A549 (cell line): ENCODE measurements at regions not wholly inside any gene's neighbourhood (a gene's known extent, or its start where the extent isn't known, plus 50 kb on each side); places are given as distances from the start of the nearest gene placed in this dataset.

Experiments
- ATAC-seq, 2 experiments: fragments of 200-7000 bp in 1 of 2; fragments of >200 bp in 1 of 2; cut with Nextera tagmentation in 1 of 2; cut with Tn5 transposase in 1 of 2; 3 replicates each; pipeline versions ENCODE4 v1.8.0 to v1.9.1; 2018 to 2020; ENCODE audit warnings: mild to moderate bottlenecking in 1 of 2, moderate library complexity in 1 of 2
- CTCF ChIA-PET: fragments of 300-600 bp; sonication (Branson Sonifier 250); formaldehyde crosslinking; extraction: SDS; loops from one replicate; lab custom pipeline; 2021; ENCODE audit warnings: antibody characterized with exemption, inconsistent platforms; lab: Yijun Ruan, JAX
- POLR2A ChIA-PET: fragments of 350-600 bp; formaldehyde crosslinking; extraction: SDS; loops from one replicate; lab custom pipeline; 2021; ENCODE audit warnings: antibody characterized with exemption, inconsistent platforms; lab: Yijun Ruan, JAX
- DNase-seq, 2 experiments: peaks; one replicate each; pipeline versions ENCODE4 v3.0.0 to v3.0.0-alpha.2; 2011 to 2016; ENCODE audit warnings: low read depth in 1 of 2, low spot score in 1 of 2
- FAIRE-seq: peaks from 2 replicates; lab custom pipeline; 2011; peaks lifted over from hg19 to GRCh38; lab: Jason Lieb, UNC
- H3K27ac ChIP-seq, 2 experiments: fragments of >200 bp; sonication (Bioruptor Twin); formaldehyde crosslinking; 3 replicates each; pipeline ENCODE4 v1.5.1; 2016 to 2017
- H3K4me1 ChIP-seq: fragments of >200 bp; sonication (Bioruptor Twin); formaldehyde crosslinking; 3 replicates; pipeline ENCODE4 v1.6.1; 2016
- H3K4me2 ChIP-seq: fragments of >200 bp; sonication (Bioruptor Twin); formaldehyde crosslinking; 3 replicates; pipeline ENCODE4 v1.6.1; 2016
- H3K4me3 ChIP-seq: fragments of >200 bp; sonication (Bioruptor Twin); formaldehyde crosslinking; 3 replicates; pipeline ENCODE4 v1.5.1; 2016
- H3K9me3 ChIP-seq: fragments of >200 bp; sonication (Bioruptor Twin); formaldehyde crosslinking; 3 replicates; pipeline ENCODE4 v1.6.1; 2016
- CBX2 ChIP-seq: fragments of 200-600 bp; sonication (generic); IDR thresholded peaks from 2 replicates; pipeline ENCODE4 v1.6.1; 2016; ENCODE audit warnings: low read depth, mild to moderate bottlenecking, borderline replicate concordance
- EHF ChIP-seq: fragments of 250-450 bp; sonication (Bioruptor Pico); IDR thresholded peaks from 2 replicates; pipeline ENCODE4 v1.5.0; 2020; ENCODE audit warnings: mild to moderate bottlenecking
- EHMT2 ChIP-seq: fragments of 200-600 bp; sonication (generic); IDR thresholded peaks from 2 replicates; pipeline ENCODE4 v1.6.1; 2016; ENCODE audit warnings: antibody characterized with exemption, low read depth, mild to moderate bottlenecking, moderate library complexity
- EP300 ChIP-seq, 2 experiments: fragments of >200 bp; sonication (Bioruptor Twin); formaldehyde crosslinking; IDR thresholded peaks; 2 replicates in 1 of 2; 3 replicates in 1 of 2; pipeline ENCODE4 v1.6.1; 2016 to 2017
- FOSB ChIP-seq: fragments of 250-450 bp; sonication (Bioruptor Pico); IDR thresholded peaks from 2 replicates; pipeline ENCODE4 v1.5.0; 2020; ENCODE audit warnings: mild to moderate bottlenecking, moderate library complexity
- GATA3 ChIP-seq: IDR thresholded peaks from 2 replicates; pipeline ENCODE4 v1.6.1; 2012; ENCODE audit warnings: borderline replicate concordance
- HOXA7 ChIP-seq: fragments of 250-450 bp; sonication (Bioruptor Pico); IDR thresholded peaks from 2 replicates; pipeline ENCODE4 v1.5.0; 2020; ENCODE audit warnings: mild to moderate bottlenecking, moderate library complexity
- HOXB13 ChIP-seq: fragments of 250-450 bp; sonication (Bioruptor Pico); IDR thresholded peaks from 2 replicates; pipeline ENCODE4 v1.5.0; 2020; ENCODE audit warnings: low read depth, mild to moderate bottlenecking, moderate library complexity
- JUNB ChIP-seq: fragments of >200 bp; sonication (Bioruptor Twin); formaldehyde crosslinking; IDR thresholded peaks from 2 replicates; pipeline ENCODE4 v1.6.1; 2016
- KDM1A ChIP-seq: fragments of 200-600 bp; sonication (generic); IDR thresholded peaks from 2 replicates; pipeline ENCODE4 v1.6.1; 2016; ENCODE audit warnings: low read depth, mild to moderate bottlenecking
- KDM5A ChIP-seq: fragments of 200-600 bp; sonication (generic); IDR thresholded peaks from 2 replicates; pipeline ENCODE4 v1.6.1; 2016; ENCODE audit warnings: antibody characterized with exemption, mild to moderate bottlenecking
- MAZ ChIP-seq: fragments of 150-350 bp; IDR thresholded peaks from 2 replicates; pipeline ENCODE4 v1.6.1; 2014; ENCODE audit warnings: antibody characterized with exemption, low read depth, low read length, borderline replicate concordance
- NFE2L2 ChIP-seq: fragments of 150-350 bp; conservative IDR thresholded peaks from 2 replicates; pipeline ENCODE4 v1.6.1; 2014; ENCODE audit warnings: low read length
- NR3C1 ChIP-seq: fragments of >200 bp; sonication (Bioruptor Twin); formaldehyde crosslinking; IDR thresholded peaks from 3 replicates; pipeline ENCODE4 v1.6.1; 2017
- PBX3 ChIP-seq: IDR thresholded peaks from 2 replicates; pipeline ENCODE4 v1.6.1; 2012
- RAD21 ChIP-seq, 2 experiments: fragments of >200 bp in 1 of 2; sonication (Bioruptor Twin) in 1 of 2; formaldehyde crosslinking in 1 of 2; IDR thresholded peaks in 1 of 2; conservative IDR thresholded peaks in 1 of 2; 2 replicates in 1 of 2; 3 replicates in 1 of 2; pipeline ENCODE4 v1.6.1; 2012 to 2018; ENCODE audit warnings: inconsistent platforms in 1 of 2
- RCOR1 ChIP-seq: fragments of 150-350 bp; IDR thresholded peaks from 2 replicates; pipeline ENCODE4 v1.6.1; 2014; ENCODE audit warnings: antibody characterized with exemption, low read length, low read depth
- SMC3 ChIP-seq: fragments of >200 bp; sonication (Bioruptor Twin); formaldehyde crosslinking; IDR thresholded peaks from 3 replicates; pipeline ENCODE4 v1.6.1; 2018; ENCODE audit warnings: inconsistent platforms
- ZC3H11A ChIP-seq: fragments of 450-650 bp; IDR thresholded peaks from 2 replicates; pipeline ENCODE4 v1.6.1; 2014; ENCODE audit warnings: antibody characterized with exemption, mild to moderate bottlenecking
- WGBS: methylation state at CpG from one replicate; pipeline ENCODE4 v1.1.6; 2017; ENCODE audit errors: missing lambda C conversion rate; 5-methylcytosine and 5-hydroxymethylcytosine counted together
- TF ChIP-seq, protein P1 (sequence below): IDR thresholded peaks from 2 replicates; pipeline ENCODE4 v1.6.1; 2012; ENCODE audit warnings: low read depth, borderline replicate concordance
- TF ChIP-seq, protein P2 (sequence below): fragments of >200 bp; sonication (Bioruptor Twin); formaldehyde crosslinking; IDR thresholded peaks from 2 replicates; pipeline ENCODE4 v1.6.1; 2016
- TF ChIP-seq, protein P3 (sequence below): fragments of >200 bp; sonication (Bioruptor Twin); formaldehyde crosslinking; IDR thresholded peaks from 3 replicates; pipeline ENCODE4 v1.5.1; 2016
- TF ChIP-seq, protein P4 (sequence below): fragments of 250-450 bp; sonication (Bioruptor Pico); IDR thresholded peaks from 2 replicates; pipeline ENCODE4 v1.5.0; 2020; ENCODE audit warnings: low read depth, mild to moderate bottlenecking, moderate library complexity

- Histone ChIP-seq H3K4me1 (peaks cover 29% of the 10 kb centered on the region), H3K4me2 (peak overlapping the region; percentile 42), H3K27ac (peak overlapping the region; percentile 58 to 73; a peak in 5 of 6 replicates), H3K4me3 (no peak overlapping the region), H3K9me3 (no peaks in the 10 kb centered on the region)
- TF ChIP-seq EHMT2 (no peak), GATA3 (no peak), ZC3H11A (no peak), JUNB (no peak), CBX2 (no peak), NR3C1 (no peak), HOXA7 (no peak), FOSB (CRISPR knock-in tag) (no peak), KDM1A (no peak), PBX3 (no peak), NFE2L2 (no peak), EHF (no peak), EP300 (IDR thresholded peaks at IDR 0.05) (no peak), HOXB13 (CRISPR knock-in tag) (no peak), KDM5A (no peak), MAZ (no peak)
- TF ChIP-seq, protein P1, sequence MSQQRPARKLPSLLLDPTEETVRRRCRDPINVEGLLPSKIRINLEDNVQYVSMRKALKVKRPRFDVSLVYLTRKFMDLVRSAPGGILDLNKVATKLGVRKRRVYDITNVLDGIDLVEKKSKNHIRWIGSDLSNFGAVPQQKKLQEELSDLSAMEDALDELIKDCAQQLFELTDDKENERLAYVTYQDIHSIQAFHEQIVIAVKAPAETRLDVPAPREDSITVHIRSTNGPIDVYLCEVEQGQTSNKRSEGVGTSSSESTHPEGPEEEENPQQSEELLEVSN = no peak
- TF ChIP-seq, protein P2, sequence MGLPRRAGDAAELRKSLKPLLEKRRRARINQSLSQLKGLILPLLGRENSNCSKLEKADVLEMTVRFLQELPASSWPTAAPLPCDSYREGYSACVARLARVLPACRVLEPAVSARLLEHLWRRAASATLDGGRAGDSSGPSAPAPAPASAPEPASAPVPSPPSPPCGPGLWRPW = no peak
- no peak for FAIRE-seq
- DNase-seq = no peak
- ChIA-PET CTCF (interaction anchor here (1.1 to 11.6 kb wide), 9 partner anchors 10 to 504 kb away, joined by 3 to 253 read pairs (median 4); partner anchors contain the start of gene ZFP36L2), POLR2A (interaction anchor here (2.3 kb wide), 1 partner anchor 246 kb away, joined by 8 read pairs; the partner anchor contains the start of gene ZFP36L2)
- 80% methylated on average over 16 of the region's 16 CpGs for WGBS
- peak; percentile 10 to 22; a peak in 3 of 6 replicates for ATAC-seq
Measured at GRCh38 chr2:42979870-42980763, 187.7 kb upstream of the HAAO start.

DNA sequence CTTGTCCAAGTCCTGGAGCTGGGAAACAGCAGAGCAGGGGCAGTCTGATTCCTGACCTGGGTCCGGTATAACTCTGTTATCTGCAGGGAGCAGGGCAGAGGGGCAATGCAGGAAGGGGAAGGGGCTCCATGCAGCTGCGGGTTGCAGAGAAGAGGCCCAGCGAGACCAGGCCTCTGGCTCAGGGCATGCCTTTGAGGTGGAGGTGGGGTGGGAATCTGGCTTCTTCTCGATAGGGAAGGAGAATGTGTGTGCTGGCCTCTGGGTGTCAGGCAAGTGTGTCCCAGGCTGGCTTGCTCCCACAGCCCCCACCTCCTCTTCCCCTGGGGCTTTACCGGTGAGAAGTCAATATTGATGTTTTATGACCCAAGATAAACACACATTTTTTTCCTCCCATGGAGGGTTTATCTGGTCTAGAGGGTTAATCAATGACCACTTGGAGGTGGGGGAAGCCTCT is 187.1 kb upstream of the HAAO start:
- CTCF ChIA-PET = interaction anchor here (0.9 to 11.6 kb wide), 11 partner anchors 10 to 505 kb away, joined by 3 to 253 read pairs (median 4); partner anchors contain the start of gene ZFP36L2
- FAIRE-seq (no peak), DNase-seq (peak in 1 of 2 experiments; percentile 77), ATAC-seq (peak; percentile 25 to 49; a peak in 3 of 6 replicates)
- Histone ChIP-seq H3K4me1 (peaks cover 34% of the 10 kb centered on the region), H3K4me3 (no peak overlapping the region)
- POLR2A ChIA-PET = interaction anchor here (2.3 kb wide), 1 partner anchor 247 kb away, joined by 8 read pairs; the partner anchor contains the start of gene ZFP36L2
- TF ChIP-seq RAD21 (conservative IDR thresholded peaks at IDR 0.05 in 1 of 2, IDR thresholded peaks at IDR 0.05 in 1 of 2) (peak; percentile 28 to 62; a peak in 2 of 5 replicates), GATA3 (peak; percentile 22; the same call in 1 of the 2 replicates), SMC3 (peak; percentile 42; the same call in 2 of the 3 replicates), RCOR1 (no peak), MAZ (0 out of 2 replicates have a peak, but pooled peaks have one; percentile 23)
- TF ChIP-seq, protein P3, sequence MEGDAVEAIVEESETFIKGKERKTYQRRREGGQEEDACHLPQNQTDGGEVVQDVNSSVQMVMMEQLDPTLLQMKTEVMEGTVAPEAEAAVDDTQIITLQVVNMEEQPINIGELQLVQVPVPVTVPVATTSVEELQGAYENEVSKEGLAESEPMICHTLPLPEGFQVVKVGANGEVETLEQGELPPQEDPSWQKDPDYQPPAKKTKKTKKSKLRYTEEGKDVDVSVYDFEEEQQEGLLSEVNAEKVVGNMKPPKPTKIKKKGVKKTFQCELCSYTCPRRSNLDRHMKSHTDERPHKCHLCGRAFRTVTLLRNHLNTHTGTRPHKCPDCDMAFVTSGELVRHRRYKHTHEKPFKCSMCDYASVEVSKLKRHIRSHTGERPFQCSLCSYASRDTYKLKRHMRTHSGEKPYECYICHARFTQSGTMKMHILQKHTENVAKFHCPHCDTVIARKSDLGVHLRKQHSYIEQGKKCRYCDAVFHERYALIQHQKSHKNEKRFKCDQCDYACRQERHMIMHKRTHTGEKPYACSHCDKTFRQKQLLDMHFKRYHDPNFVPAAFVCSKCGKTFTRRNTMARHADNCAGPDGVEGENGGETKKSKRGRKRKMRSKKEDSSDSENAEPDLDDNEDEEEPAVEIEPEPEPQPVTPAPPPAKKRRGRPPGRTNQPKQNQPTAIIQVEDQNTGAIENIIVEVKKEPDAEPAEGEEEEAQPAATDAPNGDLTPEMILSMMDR = 0 out of 3 replicates have a peak, but pooled peaks have one; percentile 13
- TF ChIP-seq, protein P4, sequence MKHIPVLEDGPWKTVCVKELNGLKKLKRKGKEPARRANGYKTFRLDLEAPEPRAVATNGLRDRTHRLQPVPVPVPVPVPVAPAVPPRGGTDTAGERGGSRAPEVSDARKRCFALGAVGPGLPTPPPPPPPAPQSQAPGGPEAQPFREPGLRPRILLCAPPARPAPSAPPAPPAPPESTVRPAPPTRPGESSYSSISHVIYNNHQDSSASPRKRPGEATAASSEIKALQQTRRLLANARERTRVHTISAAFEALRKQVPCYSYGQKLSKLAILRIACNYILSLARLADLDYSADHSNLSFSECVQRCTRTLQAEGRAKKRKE (CRISPR knock-in tag) = no peak
- TF ChIP-seq, all 56 proteins: peak for 5
- Histone ChIP-seq H3K27ac (peak overlapping the region; percentile 58 to 73), H3K4me2 (peak overlapping the region; percentile 42), H3K9me3 (no peaks in the 10 kb centered on the region)
- WGBS = 41% methylated on average over 5 of the region's 5 CpGs
